ENCODE measurements at regions not wholly inside any gene's neighbourhood (a gene's known extent, or its start where the extent isn't known, plus 50 kb on each side); places are given as distances from the start of the nearest gene placed in this dataset.

DNA sequence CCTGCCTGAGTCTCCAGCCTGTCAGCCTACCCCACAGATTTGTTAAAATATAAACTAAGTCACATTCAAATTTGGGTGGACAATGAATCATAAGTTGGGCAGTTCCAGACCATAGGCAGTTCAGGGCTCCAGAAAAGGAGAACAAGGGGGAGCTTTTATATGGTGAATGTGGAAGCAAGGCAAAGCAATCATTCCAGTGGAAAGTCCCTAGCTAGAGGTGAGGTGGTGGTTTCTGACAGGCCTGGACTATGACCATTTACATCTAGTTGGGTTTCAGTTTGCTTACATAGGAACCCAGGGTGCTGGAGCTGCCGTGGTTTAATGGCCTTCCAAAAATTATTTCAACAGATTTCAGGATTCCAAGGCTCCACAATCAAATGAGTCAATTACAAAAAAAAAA, 207.3 kb downstream of the AEBP2 start:
- DNase-seq (ENCODE audit: low spot score in 2 of 2) = no peak
- WGBS = 86% methylated on average over 1 of the region's 1 CpG
- Histone ChIP-seq H3K4me3 (no peak overlapping the region), H3K9me3 (no peaks in the 10 kb centered on the region), H3K27ac (no peak overlapping the region), H3K4me1 (no peaks in the 10 kb centered on the region), H3K36me3 (no peaks in the 10 kb centered on the region), H3K27me3 (no peaks in the 10 kb centered on the region)
- no peak for TF ChIP-seq POLR2A (IDR thresholded peaks at IDR 0.05)
- TF ChIP-seq, protein P1, sequence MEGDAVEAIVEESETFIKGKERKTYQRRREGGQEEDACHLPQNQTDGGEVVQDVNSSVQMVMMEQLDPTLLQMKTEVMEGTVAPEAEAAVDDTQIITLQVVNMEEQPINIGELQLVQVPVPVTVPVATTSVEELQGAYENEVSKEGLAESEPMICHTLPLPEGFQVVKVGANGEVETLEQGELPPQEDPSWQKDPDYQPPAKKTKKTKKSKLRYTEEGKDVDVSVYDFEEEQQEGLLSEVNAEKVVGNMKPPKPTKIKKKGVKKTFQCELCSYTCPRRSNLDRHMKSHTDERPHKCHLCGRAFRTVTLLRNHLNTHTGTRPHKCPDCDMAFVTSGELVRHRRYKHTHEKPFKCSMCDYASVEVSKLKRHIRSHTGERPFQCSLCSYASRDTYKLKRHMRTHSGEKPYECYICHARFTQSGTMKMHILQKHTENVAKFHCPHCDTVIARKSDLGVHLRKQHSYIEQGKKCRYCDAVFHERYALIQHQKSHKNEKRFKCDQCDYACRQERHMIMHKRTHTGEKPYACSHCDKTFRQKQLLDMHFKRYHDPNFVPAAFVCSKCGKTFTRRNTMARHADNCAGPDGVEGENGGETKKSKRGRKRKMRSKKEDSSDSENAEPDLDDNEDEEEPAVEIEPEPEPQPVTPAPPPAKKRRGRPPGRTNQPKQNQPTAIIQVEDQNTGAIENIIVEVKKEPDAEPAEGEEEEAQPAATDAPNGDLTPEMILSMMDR (IDR thresholded peaks at IDR 0.05) = no peak
- no peak for TF ChIP-seq EP300 (IDR thresholded peaks at IDR 0.05)
- TF ChIP-seq POLR2AphosphoS5 (IDR thresholded peaks at IDR 0.05) = no peak

DNA sequence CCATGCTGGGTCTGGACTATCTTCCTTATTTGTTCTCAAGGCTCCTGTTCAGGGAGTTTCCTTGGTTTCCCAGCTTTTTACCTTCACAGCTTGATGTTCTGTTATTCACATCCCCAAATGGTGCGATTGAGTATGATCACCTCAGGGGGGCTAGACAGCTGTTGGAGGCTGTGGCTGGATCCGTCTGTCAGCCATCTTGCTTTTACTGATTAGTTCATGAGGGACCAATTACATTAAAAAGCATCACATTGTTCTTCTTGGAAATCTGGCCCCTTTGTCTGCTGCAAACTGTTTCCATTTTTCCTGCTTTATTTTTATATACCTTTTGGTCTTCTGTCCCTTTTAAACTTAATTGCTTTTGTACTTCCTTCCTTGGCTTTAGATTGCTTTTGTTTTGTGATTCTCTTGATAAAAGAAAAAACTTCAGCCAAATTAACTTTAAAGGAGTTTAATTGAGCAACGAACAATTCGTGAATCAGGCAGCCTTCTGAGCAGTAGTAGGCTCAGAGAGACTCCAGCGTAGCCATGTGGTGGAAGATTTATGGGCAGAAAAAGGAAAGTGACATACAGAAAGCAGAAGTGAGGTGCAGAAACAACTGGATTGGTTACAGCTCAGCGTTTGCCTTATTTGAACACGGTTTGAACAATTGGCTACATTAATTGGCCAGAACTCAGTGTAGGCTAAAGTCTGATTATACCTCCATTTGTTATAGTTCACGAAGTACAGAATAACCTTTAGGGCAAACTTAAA, 208.7 kb downstream of the AEBP2 start:
- H3K4me3 ChIP-seq = no peak overlapping the region
- WGBS = 28% methylated on average over 8 of the region's 8 CpGs
- DNase-seq (ENCODE audit: low spot score in 2 of 2) = no peak

DNA sequence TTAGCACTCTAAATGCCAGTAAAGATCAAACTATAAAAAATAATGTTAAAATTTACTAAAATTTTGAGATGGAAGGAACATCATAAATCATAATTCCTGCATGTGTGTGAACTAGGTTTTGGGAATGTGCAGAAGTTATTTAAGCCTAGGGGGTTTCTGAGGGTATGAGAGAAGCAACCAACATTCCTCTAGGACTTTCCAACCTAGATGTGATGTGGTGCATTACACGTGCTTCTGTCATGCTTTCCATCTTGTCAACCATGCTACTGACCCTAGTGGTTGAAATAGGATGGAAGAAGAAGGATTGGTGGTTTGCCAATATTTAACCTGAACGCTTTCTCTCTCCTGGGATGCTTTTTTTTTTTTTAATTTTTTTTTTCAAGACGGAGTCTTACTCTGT, 209.3 kb downstream of the AEBP2 start:
- 77% methylated on average over 3 of the region's 3 CpGs for whole genome bisulfite sequencing
- H3K4me3 ChIP-seq = no peak overlapping the region
- no peak for DNase-seq (ENCODE audit: low spot score in 2 of 2)
- TF ChIP-seq, protein P1 (IDR thresholded peaks at IDR 0.05) = no peak
- TF ChIP-seq POLR2AphosphoS5 (IDR thresholded peaks at IDR 0.05) = no peak
- TF ChIP-seq POLR2A (IDR thresholded peaks at IDR 0.05) = no peak
- no peak for TF ChIP-seq EP300 (IDR thresholded peaks at IDR 0.05)
- H3K27ac ChIP-seq = no peak overlapping the region
- H3K27me3 ChIP-seq = no peaks in the 10 kb centered on the region
- no peaks in the 10 kb centered on the region for H3K9me3 ChIP-seq
- no peaks in the 10 kb centered on the region for H3K36me3 ChIP-seq
- no peaks in the 10 kb centered on the region for H3K4me1 ChIP-seq

More for the DNA sequence above, 208.7 kb downstream of the AEBP2 start:
- Histone ChIP-seq H3K27me3 (no peaks in the 10 kb centered on the region), H3K9me3 (no peaks in the 10 kb centered on the region), H3K4me1 (no peaks in the 10 kb centered on the region), H3K36me3 (no peaks in the 10 kb centered on the region), H3K27ac (no peak overlapping the region)
- TF ChIP-seq POLR2AphosphoS5 (IDR thresholded peaks at IDR 0.05) = no peak
- TF ChIP-seq, protein P1 (IDR thresholded peaks at IDR 0.05) = no peak
- no peak for TF ChIP-seq EP300 (IDR thresholded peaks at IDR 0.05)
- no peak for TF ChIP-seq POLR2A (IDR thresholded peaks at IDR 0.05)

DNA sequence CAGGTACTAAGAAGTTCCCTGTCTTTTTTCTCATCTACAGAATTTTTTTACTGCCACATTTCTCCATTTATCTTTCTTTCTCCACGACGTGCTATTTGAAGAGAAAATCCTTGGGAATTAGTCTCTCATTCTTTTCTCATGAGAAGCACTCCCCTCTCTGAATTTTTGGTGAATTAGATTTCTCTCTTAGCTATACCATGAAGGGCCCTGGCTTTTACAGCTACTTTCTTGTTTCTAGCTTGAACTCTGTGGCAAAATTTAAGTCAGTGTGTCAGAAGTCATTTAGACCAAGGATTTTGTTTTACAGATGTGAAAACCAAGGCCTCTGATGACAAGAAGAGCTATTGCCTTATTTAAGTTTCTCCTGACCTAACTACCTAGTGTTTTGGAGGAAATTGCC, 213.1 kb downstream of the AEBP2 start:
- Histone ChIP-seq H3K4me3 (no peak overlapping the region), H3K9me3 (no peaks in the 10 kb centered on the region), H3K36me3 (no peaks in the 10 kb centered on the region), H3K27me3 (no peaks in the 10 kb centered on the region), H3K27ac (no peak overlapping the region), H3K4me1 (no peaks in the 10 kb centered on the region)
- DNase-seq (ENCODE audit: low spot score in 2 of 2) = no peak
- TF ChIP-seq, protein P1 (IDR thresholded peaks at IDR 0.05) = no peak
- TF ChIP-seq POLR2A (IDR thresholded peaks at IDR 0.05) (no peak), EP300 (IDR thresholded peaks at IDR 0.05) (no peak), POLR2AphosphoS5 (IDR thresholded peaks at IDR 0.05) (no peak)
- 73% methylated on average over 2 of the region's 2 CpGs for WGBS

DNA sequence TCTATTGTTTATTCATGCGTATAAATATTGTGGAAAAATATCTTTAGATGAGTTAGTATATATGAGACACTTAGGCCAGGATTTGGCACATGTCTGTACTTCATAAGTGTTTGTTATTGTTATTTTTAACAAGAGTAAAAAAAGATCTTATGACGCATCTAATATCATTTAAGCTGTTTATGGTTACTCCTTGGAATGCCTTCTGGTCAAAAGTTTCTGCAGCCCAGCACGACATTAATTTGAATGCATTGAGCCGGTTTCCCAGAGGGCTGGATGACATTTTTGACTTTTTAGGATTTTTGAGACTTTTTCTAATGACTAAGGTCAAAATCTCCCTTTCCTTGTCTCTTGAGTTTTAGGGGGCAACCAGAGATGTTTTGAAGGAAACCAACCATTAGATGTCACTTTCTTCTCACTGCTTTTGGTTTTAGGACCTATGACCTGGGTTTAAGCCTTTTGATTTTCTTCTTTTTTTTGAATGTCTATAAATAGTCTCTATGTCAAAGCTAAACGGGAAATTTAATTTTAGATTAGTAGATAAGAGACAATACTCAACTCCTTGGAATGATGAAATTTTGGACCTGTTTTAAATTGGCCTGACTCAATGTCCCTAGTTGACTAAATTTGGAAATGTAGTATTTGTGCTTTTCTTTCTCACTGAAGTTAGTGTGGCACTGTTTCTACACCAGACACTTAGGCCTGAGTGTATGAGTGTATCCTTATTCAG, 215.5 kb downstream of the AEBP2 start:
- no peaks in the 10 kb centered on the region for H3K36me3 ChIP-seq
- no peak overlapping the region for H3K27ac ChIP-seq
- H3K4me3 ChIP-seq = no peak overlapping the region
- no peaks in the 10 kb centered on the region for H3K4me1 ChIP-seq
- no peaks in the 10 kb centered on the region for H3K27me3 ChIP-seq
- TF ChIP-seq POLR2AphosphoS5 (IDR thresholded peaks at IDR 0.05) (no peak), EP300 (IDR thresholded peaks at IDR 0.05) (no peak), POLR2A (IDR thresholded peaks at IDR 0.05) (no peak)
- TF ChIP-seq, protein P1 (IDR thresholded peaks at IDR 0.05) = no peak
- DNase-seq (ENCODE audit: low spot score in 2 of 2) = no peak
- WGBS = 67% methylated on average over 5 of the region's 5 CpGs
- no peaks in the 10 kb centered on the region for H3K9me3 ChIP-seq

Measured in suprapubic skin (tissue), 4 donors.